GM19463 (cell line): ENCODE measurements at regions not wholly inside any gene's neighbourhood (a gene's known extent, or its start where the extent isn't known, plus 50 kb on each side); places are given as distances from the start of the nearest gene placed in this dataset.
A peak's percentile ranks its signal among the peaks of the same experiment; 100 is the strongest.

Source experiments
- ATAC-seq: cut with Tn5 transposase; IDR thresholded peaks from one replicate; pipeline ENCODE4 v1.9.1; 2021; ENCODE audit warnings: mild to moderate bottlenecking, moderate library complexity; ENCODE audit not compliant: unreplicated experiment

DNA sequence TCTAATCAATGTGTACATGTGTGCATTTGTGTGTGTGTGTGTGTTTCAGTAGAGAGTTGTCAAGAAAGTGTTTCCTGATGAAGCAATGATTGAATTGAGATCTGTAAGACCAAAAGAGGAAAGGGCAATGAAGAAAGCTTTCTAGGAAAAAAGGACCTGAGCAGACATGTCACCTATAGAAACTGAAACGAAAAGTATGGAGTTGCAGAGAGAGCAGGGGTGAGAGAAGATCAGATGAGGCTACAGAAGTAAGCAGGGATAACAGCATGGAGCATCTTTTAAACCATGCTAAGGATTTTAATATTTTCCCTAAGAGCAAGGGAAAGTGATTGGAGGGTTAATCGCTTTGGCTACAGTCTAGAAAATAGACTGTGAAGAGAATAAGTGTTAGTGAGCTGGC lies 1459.4 kb upstream of the TENM4 start:
- ATAC-seq: peak; percentile 74

DNA sequence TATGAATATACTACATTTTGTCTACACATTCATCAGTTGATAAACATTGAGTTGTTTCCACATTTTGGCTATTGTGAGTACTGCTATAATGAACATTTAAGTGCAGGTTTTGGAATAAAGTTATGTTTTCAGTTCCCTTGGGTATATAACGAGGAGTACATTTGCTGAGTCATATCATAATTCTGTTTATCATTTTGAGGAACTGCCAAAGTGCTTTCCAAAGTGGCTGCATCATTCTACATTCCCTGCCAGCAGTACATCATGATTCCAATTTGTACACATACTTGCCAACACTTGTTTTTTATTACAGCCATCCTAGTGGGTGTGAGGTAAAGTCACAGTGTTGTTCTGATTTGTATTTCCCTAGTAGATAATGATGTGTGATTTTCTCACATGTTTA lies 1458.6 kb upstream of the TENM4 start:
- no peak for ATAC-seq

DNA sequence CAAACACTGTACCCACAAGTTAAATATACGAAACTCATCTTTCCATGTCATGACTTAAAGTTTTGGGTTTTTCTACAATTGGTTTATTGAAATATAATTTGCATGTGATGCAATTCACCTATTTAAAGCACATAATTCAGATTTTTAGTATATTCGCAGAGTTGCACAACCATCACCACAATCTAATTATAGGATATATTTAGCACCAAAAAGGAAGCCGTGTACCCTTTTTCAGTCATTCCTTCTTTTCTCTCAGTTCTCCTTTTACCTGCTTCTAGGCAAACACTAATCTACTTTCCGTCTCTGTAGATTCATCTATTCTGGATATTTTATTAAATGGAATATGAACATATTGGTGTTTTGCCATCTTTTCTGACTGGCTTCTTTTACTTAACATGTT lies 1458.1 kb upstream of the TENM4 start:
- no peak for ATAC-seq

GRCh38 chr11:80886684-80887083 lies 1445.9 kb upstream of the TENM4 start:
- no peak for ATAC-seq

DNA sequence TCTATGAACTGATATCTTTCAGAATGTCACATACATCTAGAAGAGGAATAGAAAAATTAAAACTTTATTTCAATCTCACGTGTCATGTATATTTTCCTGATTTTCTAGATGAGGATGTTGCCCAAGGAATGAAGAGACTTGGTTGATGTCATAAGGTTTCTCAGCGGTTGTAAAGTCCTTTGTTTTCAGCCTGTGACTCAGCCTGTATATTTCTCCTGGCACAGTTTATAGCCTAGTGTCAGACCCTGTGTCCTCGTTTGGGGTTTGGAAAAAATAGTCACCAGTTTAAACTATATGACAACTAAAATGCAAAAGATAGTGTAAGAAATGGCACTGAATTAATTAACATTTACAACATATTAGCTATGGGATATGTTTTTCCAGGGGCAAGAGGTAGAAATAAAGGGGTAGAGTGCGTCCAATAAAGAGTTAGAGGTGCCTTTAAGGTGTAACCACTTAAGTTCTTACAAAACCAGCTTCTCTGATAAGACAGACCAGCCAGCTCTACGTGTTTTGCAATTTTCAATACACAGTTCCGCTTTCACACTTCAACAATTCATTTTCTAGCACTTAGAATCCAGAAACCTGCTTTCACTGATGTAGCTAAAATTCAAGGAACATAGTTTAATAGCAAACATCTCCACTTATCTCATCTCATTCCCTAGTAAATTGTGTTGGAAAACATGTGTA lies 1432.6 kb upstream of the TENM4 start:
- ATAC-seq: peak; percentile 50

- peak; percentile 66 for ATAC-seq
Observed at GRCh38 chr11:80872116-80872728, 1431.4 kb upstream of the TENM4 start.

DNA sequence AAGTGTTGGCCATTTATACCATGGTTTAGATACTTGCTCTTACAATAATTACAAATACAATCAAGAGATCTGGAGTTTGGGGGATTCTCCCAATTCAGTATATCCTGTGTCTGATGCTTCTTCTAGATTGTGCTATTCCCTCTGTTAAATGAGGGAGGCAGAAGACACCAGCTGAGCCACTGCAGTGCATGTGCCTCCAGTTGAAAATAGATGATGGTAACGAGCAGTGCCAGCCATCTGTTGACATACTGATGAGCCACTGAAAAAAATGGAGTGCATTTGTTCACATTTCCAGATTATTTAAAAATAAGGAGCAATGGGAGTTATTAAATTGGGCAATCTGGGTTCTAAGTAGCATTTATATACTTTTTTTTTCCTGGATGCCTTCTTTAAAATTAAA lies 1428.0 kb upstream of the TENM4 start:
- ATAC-seq: no peak

GRCh38 chr11:80862011-80862410 lies 1421.2 kb upstream of the TENM4 start:
- ATAC-seq: no peak

GRCh38 chr11:80861193-80861592 lies 1420.4 kb upstream of the TENM4 start:
- ATAC-seq: no peak

GRCh38 chr11:80860632-80861031 lies 1419.8 kb upstream of the TENM4 start:
- ATAC-seq: no peak

- ATAC-seq: no peak
Observed at GRCh38 chr11:80856066-80856465, 1415.2 kb upstream of the TENM4 start.

DNA sequence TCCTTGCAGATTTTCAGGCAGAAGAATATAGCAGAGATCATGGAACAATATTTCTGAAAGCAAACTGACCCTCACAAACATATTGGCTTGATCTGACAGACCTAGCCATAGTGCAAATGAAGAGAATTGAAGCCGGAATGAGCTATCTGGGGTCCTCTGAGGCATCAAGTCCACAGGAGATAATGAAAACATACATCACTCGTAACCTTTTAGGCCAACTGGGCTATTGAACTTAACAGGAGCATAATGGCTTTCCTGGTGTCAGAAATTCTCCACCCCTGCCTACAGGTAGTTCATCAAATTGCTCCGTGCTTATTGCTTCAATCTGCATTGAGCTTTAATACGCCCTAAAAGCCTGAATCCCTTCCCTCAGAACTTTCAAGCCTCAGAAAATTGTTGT lies 1414.6 kb upstream of the TENM4 start:
- ATAC-seq: no peak

DNA sequence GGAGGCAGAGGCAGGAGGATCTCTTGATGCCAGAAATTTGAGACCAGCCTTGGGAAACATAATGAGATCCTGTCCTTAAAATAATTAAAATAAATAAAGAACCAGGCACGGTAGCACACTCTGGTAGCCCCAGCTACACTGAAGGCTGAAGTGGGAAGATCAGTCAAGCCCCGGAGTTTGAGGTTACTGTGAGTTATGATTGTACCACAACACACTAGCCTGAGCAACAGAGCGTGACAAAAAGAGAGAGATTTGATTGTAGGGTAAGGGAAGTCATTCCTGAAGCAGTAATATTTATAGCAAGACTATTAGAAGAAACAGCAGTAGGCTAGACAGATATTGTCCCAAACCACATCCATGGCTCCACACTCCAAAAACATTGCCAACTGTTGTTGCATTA lies 1408.4 kb upstream of the TENM4 start:
- ATAC-seq: peak; percentile 49

DNA sequence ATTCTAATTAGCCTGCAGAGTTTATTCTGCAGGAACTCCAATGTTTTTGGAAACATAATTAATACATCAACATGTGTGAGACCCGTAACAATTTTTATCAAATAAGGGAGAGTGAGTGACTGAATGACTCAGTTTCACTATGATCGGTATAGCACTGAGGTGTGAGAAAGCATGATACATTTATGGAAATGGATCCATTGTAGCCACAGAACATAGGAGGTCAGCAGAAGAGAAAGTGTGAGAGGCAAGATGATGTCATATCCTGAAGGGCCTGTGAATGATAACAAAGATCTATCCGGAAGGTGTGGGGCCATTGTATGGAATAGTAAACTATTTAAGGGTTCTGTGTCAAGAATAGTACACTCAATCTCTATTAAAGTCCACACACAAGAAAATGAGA lies 1406.1 kb upstream of the TENM4 start:
- ATAC-seq: peak; percentile 89

DNA sequence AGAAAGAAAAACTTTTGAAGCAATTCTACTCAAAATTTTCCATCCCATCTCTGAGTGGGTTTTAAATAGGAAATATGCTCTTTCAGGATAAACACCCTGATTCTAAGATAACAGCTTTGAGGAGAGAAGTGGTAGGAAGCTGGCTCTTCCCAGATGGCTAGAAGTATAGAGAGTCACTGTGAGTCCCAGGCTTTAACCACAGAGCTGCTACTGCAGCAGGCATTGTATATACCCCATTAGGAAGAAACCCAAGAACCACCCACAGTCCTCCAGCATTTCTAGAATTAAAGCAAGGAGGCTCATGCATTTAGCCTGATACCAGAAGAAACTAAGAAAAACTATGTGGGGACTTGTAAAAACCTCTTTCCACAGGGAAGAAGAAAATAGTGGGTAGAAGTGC lies 1405.6 kb upstream of the TENM4 start:
- ATAC-seq: no peak

DNA sequence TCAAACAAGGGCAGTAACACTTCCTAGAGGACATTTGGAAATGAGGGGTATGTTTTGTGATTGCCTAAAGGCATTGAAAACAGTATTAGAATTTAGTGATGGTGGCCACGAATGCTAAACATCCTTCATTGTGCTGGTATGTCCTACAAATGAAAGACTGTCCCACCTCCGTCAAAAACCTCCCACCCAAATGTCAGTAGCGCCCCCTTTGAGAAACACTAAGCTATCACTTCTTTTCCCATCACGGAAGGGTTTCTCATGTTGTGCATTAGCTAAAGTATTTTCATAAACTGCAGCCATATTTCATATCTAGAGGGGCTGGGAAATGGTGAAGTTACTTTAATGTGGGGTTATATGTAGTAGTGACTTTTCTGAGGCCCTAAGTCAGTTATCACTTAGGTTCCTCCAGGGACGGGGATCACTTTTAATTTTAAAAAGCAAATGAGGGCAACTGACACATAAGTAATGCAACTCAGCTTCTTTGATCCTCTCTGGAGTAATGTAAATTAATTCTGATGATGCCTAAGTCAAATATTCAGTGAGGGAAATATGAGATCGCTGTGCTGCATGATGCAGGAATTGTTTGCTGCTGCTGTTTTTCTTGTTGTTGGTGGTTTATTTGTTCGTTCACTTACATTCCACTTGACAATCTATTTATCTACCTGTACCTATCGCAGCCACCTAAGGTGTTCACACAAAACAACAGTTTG lies 1403.4 kb upstream of the TENM4 start:
- no peak for ATAC-seq

DNA sequence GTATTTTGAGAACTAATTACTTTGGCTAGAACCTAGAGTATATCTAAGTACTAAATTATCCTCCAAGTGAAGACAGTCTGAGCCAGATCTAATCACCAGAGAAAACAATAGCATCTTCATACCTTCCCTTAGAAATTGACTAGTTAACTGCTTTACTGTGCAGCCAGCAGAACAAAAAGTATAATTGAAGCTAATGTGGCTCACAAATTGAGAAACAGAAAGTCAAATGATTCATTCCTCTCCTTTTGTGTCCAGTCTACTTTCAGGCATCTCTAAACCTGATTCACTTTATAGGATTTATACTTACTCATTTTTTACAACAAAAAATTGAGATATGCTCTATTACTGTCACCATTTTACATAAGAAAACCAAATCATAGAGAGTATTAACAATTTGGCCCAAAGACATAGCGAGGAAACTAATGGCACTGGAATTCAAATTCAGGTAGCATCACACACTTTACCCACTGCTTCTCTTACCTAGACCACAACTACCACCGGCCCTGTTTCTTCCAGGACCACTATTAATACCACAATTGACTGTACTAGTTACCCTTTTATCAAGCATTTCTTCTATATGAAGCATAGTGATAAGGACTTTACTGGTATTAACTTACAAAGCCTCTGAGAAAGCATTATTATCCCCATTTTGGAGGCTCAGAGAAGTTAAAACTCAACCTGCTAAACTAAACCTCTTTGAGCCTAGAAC lies 1402.6 kb upstream of the TENM4 start:
- ATAC-seq: peak; percentile 42

- no peak for ATAC-seq
Observed at GRCh38 chr11:80842246-80842645, 1401.4 kb upstream of the TENM4 start.

DNA sequence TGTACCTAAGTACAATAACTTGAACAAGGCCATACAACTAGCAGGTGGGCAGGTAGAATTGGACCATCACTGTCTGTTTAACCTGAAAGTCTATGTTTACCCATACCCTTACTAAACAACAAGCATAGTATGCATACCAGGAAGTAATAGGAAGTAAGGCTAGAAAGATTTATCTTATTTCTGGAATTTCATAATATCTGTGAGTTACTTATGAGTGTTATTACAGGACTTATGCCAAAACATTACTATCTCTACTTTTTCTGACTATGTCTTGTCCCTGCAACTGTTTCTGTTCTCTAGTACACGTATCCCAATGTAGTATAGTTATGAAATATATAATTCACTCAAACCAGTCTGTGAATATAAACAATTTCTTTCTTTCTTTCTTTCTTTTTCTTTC lies 1400.8 kb upstream of the TENM4 start:
- no peak for ATAC-seq

- ATAC-seq: peak; percentile 85
Observed at GRCh38 chr11:80838153-80838552, 1397.3 kb upstream of the TENM4 start.

DNA sequence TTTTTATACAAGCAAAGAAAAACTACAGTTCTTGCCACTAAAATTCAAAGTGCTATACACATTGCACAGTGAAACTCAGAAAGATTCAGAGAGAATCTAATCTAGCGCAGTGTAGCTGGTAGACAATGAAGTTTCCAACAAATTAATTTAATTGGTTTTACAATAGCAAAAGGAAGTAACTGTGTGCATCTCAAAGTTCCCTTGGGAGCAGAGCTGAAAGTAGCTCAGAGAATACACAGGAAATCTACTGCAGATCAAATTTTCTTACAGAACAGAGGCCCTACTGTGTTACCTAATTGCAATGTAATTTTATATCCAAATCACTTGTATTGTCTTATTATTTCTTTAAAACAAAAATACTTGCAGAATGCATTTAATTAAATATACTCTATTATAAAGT lies 1396.2 kb upstream of the TENM4 start:
- no peak for ATAC-seq

- no peak for ATAC-seq
Observed at GRCh38 chr11:80831374-80831773, 1390.5 kb upstream of the TENM4 start.
